Endothelial cell (in vitro differentiated cells): ENCODE measurements at regions not wholly inside any gene's neighbourhood (a gene's known extent, or its start where the extent isn't known, plus 50 kb on each side); places are given as distances from the start of the nearest gene placed in this dataset.

Source experiments
- DNase-seq: peaks from one replicate; pipeline ENCODE4 v3.0.0; 2021; ENCODE audit warnings: low spot score
- H3K27ac Mint-ChIP-seq: one replicate; pipeline ENCODE4 v1.8.0; 2021; ENCODE audit warnings: mixed read lengths, inconsistent platforms; ENCODE audit not compliant: unreplicated experiment
- H3K27me3 Mint-ChIP-seq: one replicate; pipeline ENCODE4 v1.8.0; 2021; ENCODE audit warnings: mild to moderate bottlenecking, moderate library complexity, mixed read lengths, inconsistent platforms; ENCODE audit not compliant: unreplicated experiment
- H3K36me3 Mint-ChIP-seq: one replicate; pipeline ENCODE4 v1.8.0; 2021; ENCODE audit warnings: mild to moderate bottlenecking, low read depth, mixed read lengths, inconsistent platforms; ENCODE audit not compliant: unreplicated experiment
- H3K4me1 Mint-ChIP-seq: one replicate; pipeline ENCODE4 v1.8.0; 2021; ENCODE audit warnings: mild to moderate bottlenecking, mixed read lengths, inconsistent platforms; ENCODE audit not compliant: unreplicated experiment
- H3K4me3 Mint-ChIP-seq: one replicate; pipeline ENCODE4 v1.8.0; 2021; ENCODE audit warnings: mild to moderate bottlenecking, mixed read lengths, inconsistent platforms; ENCODE audit not compliant: unreplicated experiment
- H3K9me3 Mint-ChIP-seq: one replicate; pipeline ENCODE4 v1.8.0; 2021; ENCODE audit warnings: mixed read lengths, inconsistent platforms; ENCODE audit not compliant: unreplicated experiment
- CTCF ChIP-seq: fragments of 200-600 bp; sonication (generic); IDR thresholded peaks from one replicate; pipeline ENCODE4 v1.5.0; 2021; ENCODE audit warnings: antibody characterized with exemption; ENCODE audit not compliant: unreplicated experiment

- Mint-ChIP-seq H3K4me3 (no peak overlapping the region), H3K27me3 (peaks cover 3% of the 10 kb centered on the region), H3K27ac (no peak overlapping the region), H3K9me3 (no peaks in the 10 kb centered on the region), H3K36me3 (no peaks in the 10 kb centered on the region), H3K4me1 (no peaks in the 10 kb centered on the region)
- TF ChIP-seq CTCF, result no peak
- DNase-seq, result no peak
Measured at GRCh38 chr2:72051971-72052505, 95.6 kb downstream of the CYP26B1 start.

GRCh38 chr2:72051204-72051603 is 96.5 kb downstream of the CYP26B1 start:
- Mint-ChIP-seq H3K4me1 (no peaks in the 10 kb centered on the region), H3K4me3 (no peak overlapping the region), H3K27ac (no peak overlapping the region), H3K9me3 (no peaks in the 10 kb centered on the region), H3K27me3 (peaks cover 3% of the 10 kb centered on the region), H3K36me3 (no peaks in the 10 kb centered on the region)
- TF ChIP-seq CTCF, result no peak
- DNase-seq, result no peak

- Mint-ChIP-seq H3K4me3 (no peak overlapping the region), H3K36me3 (no peaks in the 10 kb centered on the region), H3K9me3 (no peaks in the 10 kb centered on the region), H3K4me1 (no peaks in the 10 kb centered on the region), H3K27ac (no peak overlapping the region), H3K27me3 (peaks cover 3% of the 10 kb centered on the region)
- TF ChIP-seq CTCF, result no peak
- no peak for DNase-seq
Measured at GRCh38 chr2:72050734-72051133, 96.9 kb downstream of the CYP26B1 start.

GRCh38 chr2:72048881-72049477 is 98.7 kb downstream of the CYP26B1 start:
- Mint-ChIP-seq H3K4me3 (no peak overlapping the region), H3K9me3 (peaks cover 5% of the 10 kb centered on the region), H3K4me1 (no peaks in the 10 kb centered on the region), H3K27ac (no peak overlapping the region), H3K36me3 (no peaks in the 10 kb centered on the region), H3K27me3 (peaks cover 4% of the 10 kb centered on the region)
- DNase-seq, result no peak
- no peak for TF ChIP-seq CTCF

GRCh38 chr2:72043985-72044384 is 103.7 kb downstream of the CYP26B1 start:
- no peak for DNase-seq
- H3K36me3 Mint-ChIP-seq, result no peaks in the 10 kb centered on the region
- peaks cover 7% of the 10 kb centered on the region for H3K27me3 Mint-ChIP-seq
- H3K27ac Mint-ChIP-seq, result no peak overlapping the region
- peaks cover 5% of the 10 kb centered on the region for H3K9me3 Mint-ChIP-seq
- H3K4me1 Mint-ChIP-seq, result no peaks in the 10 kb centered on the region
- TF ChIP-seq CTCF, result no peak
- H3K4me3 Mint-ChIP-seq, result no peak overlapping the region
